C1 segment of cervical spinal cord (tissue), 14 donors: ENCODE measurements at regions not wholly inside any gene's neighbourhood (a gene's known extent, or its start where the extent isn't known, plus 50 kb on each side); places are given as distances from the start of the nearest gene placed in this dataset.
A peak's percentile ranks its signal among the peaks of the same experiment; 100 is the strongest.
"Not testable (repeated sequence)": the region's sequence is repeated elsewhere in the genome, so short reads cannot be mapped to it uniquely, and the experiment has no call there.

ENCODE experiments used
- DNase-seq, 14 donors: peaks; one replicate each; lab custom pipeline; 2025; lab: John Stamatoyannopoulos, UW

GRCh38 chr15:79756365-79756764 is 140.4 kb downstream of the MTHFS start:
- DNase-seq: no peak

- no peak for DNase-seq
Observed at GRCh38 chr15:79765081-79765480, 131.7 kb downstream of the MTHFS start.

GRCh38 chr15:79769069-79769481 is 127.7 kb downstream of the MTHFS start:
- DNase-seq: peak in 2 of 14 donors; percentile 4 to 11

- DNase-seq: no peak
Observed at GRCh38 chr15:79769933-79770759, 126.7 kb downstream of the MTHFS start.

GRCh38 chr15:79773128-79773527 is 123.7 kb downstream of the MTHFS start:
- DNase-seq: peak in 1 of 14 donors; percentile 1

GRCh38 chr15:79775821-79776220 is 121.0 kb downstream of the MTHFS start:
- DNase-seq: no peak

- no peak for DNase-seq
Observed at GRCh38 chr15:79777916-79778315, 118.9 kb downstream of the MTHFS start.

- DNase-seq: no peak
Observed at GRCh38 chr15:79778378-79778990, 118.3 kb downstream of the MTHFS start.

- DNase-seq: no peak
Observed at GRCh38 chr15:79779746-79780145, 117.1 kb downstream of the MTHFS start.

GRCh38 chr15:79782307-79782706 is 114.5 kb downstream of the MTHFS start:
- DNase-seq: not testable (repeated sequence)
